ENCODE measurements at regions not wholly inside any gene's neighbourhood (a gene's known extent, or its start where the extent isn't known, plus 50 kb on each side); places are given as distances from the start of the nearest gene placed in this dataset.

DNA sequence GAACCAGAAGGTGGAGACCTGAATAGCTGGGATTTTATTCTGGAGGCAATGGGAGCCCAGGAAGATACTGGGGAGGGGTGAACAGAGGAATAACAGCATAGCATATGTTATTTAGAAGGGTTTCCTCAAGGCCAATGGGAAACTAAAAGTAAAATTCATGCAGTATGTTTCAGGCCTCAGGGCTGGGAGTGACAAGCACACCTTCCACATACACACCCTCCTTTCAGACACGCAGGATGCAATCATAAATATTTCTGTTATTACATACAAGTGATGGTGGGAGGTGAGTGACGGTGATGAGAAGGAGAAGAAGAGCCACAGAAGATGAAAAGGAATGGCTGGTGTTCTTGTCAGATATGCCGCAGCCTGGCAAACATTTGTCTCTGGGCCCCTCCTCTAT lies 106.1 kb upstream of the FLRT2 start:
- no peaks in the 10 kb centered on the region for H3K9me3 ChIP-seq (replicated peaks; ENCODE audit: control insufficient read depth, insufficient read depth, low read length)
- H3K4me1 ChIP-seq (ENCODE audit: control insufficient read depth, extremely low read depth, insufficient read depth, low read length), result no peaks in the 10 kb centered on the region
- H3K27ac ChIP-seq (ENCODE audit: insufficient read depth, low read depth, low read length), result no peak overlapping the region
- DNase-seq (ENCODE audit: low read depth, low spot score), result no peak
- H3K27me3 ChIP-seq (ENCODE audit: control insufficient read depth in 2 of 2, insufficient read depth in 2 of 2, low read length in 2 of 2), result no peaks in the 10 kb centered on the region
- ChIA-PET POLR2A (no interaction called here), CTCF (no interaction called here)
- H2AFZ ChIP-seq (ENCODE audit: low read depth, low read length), result no peak overlapping the region
- no TSS peak for BruUV-seq (replicated peaks)
- FAIRE-seq, result no peak
- no peak for TF ChIP-seq POLR2AphosphoS5 (IDR thresholded peaks at IDR 0.05; ENCODE audit: insufficient read depth, low read depth, low read length)
- no peak for TF ChIP-seq EZH2 (IDR thresholded peaks at IDR 0.05; ENCODE audit: borderline replicate concordance, low read depth, low read length, severe bottlenecking)
- no peak for TF ChIP-seq JUN (IDR thresholded peaks at IDR 0.05; ENCODE audit: borderline replicate concordance, insufficient read depth, insufficient read length, low read depth)
- no peak for TF ChIP-seq MYC (IDR thresholded peaks at IDR 0.05; ENCODE audit: low read depth, low read length)
- no peak for TF ChIP-seq GATA2 (IDR thresholded peaks at IDR 0.05; ENCODE audit: insufficient read depth, insufficient read length, low read depth, low read length)
- no peak for TF ChIP-seq FOS (IDR thresholded peaks at IDR 0.05; ENCODE audit: borderline replicate concordance, insufficient read depth, low read length)
- TF ChIP-seq, protein P1, sequence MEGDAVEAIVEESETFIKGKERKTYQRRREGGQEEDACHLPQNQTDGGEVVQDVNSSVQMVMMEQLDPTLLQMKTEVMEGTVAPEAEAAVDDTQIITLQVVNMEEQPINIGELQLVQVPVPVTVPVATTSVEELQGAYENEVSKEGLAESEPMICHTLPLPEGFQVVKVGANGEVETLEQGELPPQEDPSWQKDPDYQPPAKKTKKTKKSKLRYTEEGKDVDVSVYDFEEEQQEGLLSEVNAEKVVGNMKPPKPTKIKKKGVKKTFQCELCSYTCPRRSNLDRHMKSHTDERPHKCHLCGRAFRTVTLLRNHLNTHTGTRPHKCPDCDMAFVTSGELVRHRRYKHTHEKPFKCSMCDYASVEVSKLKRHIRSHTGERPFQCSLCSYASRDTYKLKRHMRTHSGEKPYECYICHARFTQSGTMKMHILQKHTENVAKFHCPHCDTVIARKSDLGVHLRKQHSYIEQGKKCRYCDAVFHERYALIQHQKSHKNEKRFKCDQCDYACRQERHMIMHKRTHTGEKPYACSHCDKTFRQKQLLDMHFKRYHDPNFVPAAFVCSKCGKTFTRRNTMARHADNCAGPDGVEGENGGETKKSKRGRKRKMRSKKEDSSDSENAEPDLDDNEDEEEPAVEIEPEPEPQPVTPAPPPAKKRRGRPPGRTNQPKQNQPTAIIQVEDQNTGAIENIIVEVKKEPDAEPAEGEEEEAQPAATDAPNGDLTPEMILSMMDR (IDR thresholded peaks at IDR 0.05; ENCODE audit: extremely low read depth in 1 of 2, insufficient read depth in 1 of 2, low read depth in 1 of 2, low read length in 2 of 2), result no peak
- TF ChIP-seq POLR2A (IDR thresholded peaks at IDR 0.05; ENCODE audit: low read depth, low read length), result no peak
- TF ChIP-seq MAX (IDR thresholded peaks at IDR 0.05; ENCODE audit: insufficient read depth, insufficient read length), result no peak
- H3K4me2 ChIP-seq (ENCODE audit: insufficient read depth, low read length), result no peak overlapping the region
- no peak overlapping the region for H3K4me3 ChIP-seq (replicated peaks in 1 of 3; ENCODE audit: insufficient read depth in 1 of 3, low read depth in 1 of 3, low read length in 3 of 3)
- intact Hi-C loops (cut with micrococcal nuclease), result no loop called here
- H3K9ac ChIP-seq (replicated peaks; ENCODE audit: extremely low read depth, insufficient read depth, low read length), result no peak overlapping the region
- H4K20me1 ChIP-seq (replicated peaks; ENCODE audit: control insufficient read depth, extremely low read depth, insufficient read depth, low read length), result no peaks in the 10 kb centered on the region
- H3K79me2 ChIP-seq (ENCODE audit: control insufficient read depth, insufficient read depth, low read length), result no peaks in the 10 kb centered on the region
- dilution Hi-C loops (cut with MboI; ENCODE audit: extremely low pct_ligation_motif_present, low sequenced_read_pairs), result no loop called here
- no peaks in the 10 kb centered on the region for H3K9me1 ChIP-seq (replicated peaks; ENCODE audit: control insufficient read depth, extremely low read depth, insufficient read depth, low read length)
- H3K36me3 ChIP-seq (ENCODE audit: control insufficient read depth in 2 of 2, extremely low read depth in 1 of 2, insufficient read depth in 2 of 2, low read length in 2 of 2), result no peaks in the 10 kb centered on the region
